Upper lobe of right lung (tissue), 1 donor: ENCODE measurements at regions not wholly inside any gene's neighbourhood (a gene's known extent, or its start where the extent isn't known, plus 50 kb on each side); places are given as distances from the start of the nearest gene placed in this dataset.

Experiments
- ATAC-seq: fragments of 200-7000 bp; cut with Tn5 transposase; one replicate; pipeline ENCODE4 v1.9.1; 2020; ENCODE audit warnings: mild to moderate bottlenecking, moderate library complexity
- DNase-seq: peaks from one replicate; pipeline ENCODE4 v3.0.0-alpha.2; 2020
- H3K27ac ChIP-seq: fragments of 200-600 bp; one replicate; pipeline ENCODE4 v1.8.0; 2022
- H3K27me3 ChIP-seq: fragments of 200-600 bp; one replicate; pipeline ENCODE4 v1.8.0; 2022; ENCODE audit warnings: mild to moderate bottlenecking
- H3K36me3 ChIP-seq: fragments of 200-600 bp; one replicate; pipeline ENCODE4 v1.8.0; 2022
- H3K4me1 ChIP-seq: fragments of 200-600 bp; one replicate; pipeline ENCODE4 v1.8.0; 2022
- H3K4me3 ChIP-seq: fragments of 200-600 bp; one replicate; pipeline ENCODE4 v1.8.0; 2022; ENCODE audit warnings: mild to moderate bottlenecking
- H3K9me3 ChIP-seq: fragments of 200-600 bp; one replicate; pipeline ENCODE4 v1.8.0; 2022
- CTCF ChIP-seq: fragments of 200-600 bp; IDR thresholded peaks from one replicate; pipeline ENCODE4 v1.8.0; 2022; ENCODE audit warnings: antibody characterized with exemption
- intact Hi-C: fragments of 100-400 bp; cut with DNase I; formaldehyde crosslinking; loops from one replicate; pipeline ENCODE4 v1.11.0; 2022
- donor health status: DM: no; HTN: yes; CAD: no; lungs with severe emphysema.

- peak; percentile 37 for ATAC-seq
- H3K27ac ChIP-seq, result no peak overlapping the region
- H3K27me3 ChIP-seq, result no peaks in the 10 kb centered on the region
- no peaks in the 10 kb centered on the region for H3K9me3 ChIP-seq
- intact Hi-C loops, result loop anchor here (10.0 kb wide), 1 partner anchor 183 kb away; no protein-coding TSS in a partner anchor
- no peak overlapping the region for H3K4me3 ChIP-seq
- no peak for TF ChIP-seq CTCF
- no peaks in the 10 kb centered on the region for H3K4me1 ChIP-seq
- H3K36me3 ChIP-seq, result no peaks in the 10 kb centered on the region
- no peak for DNase-seq
Measured at GRCh38 chr12:91357381-91357780, 174.8 kb upstream of the DCN start.

GRCh38 chr12:91356405-91356804 is 173.8 kb upstream of the DCN start:
- intact Hi-C loops, result loop anchor here (10.0 kb wide), 1 partner anchor 182 kb away; no protein-coding TSS in a partner anchor

GRCh38 chr12:91355150-91356006 is 172.8 kb upstream of the DCN start:
- peak; percentile 82 for TF ChIP-seq CTCF
- Histone ChIP-seq H3K4me1 (no peaks in the 10 kb centered on the region), H3K27me3 (no peaks in the 10 kb centered on the region), H3K9me3 (no peaks in the 10 kb centered on the region), H3K36me3 (no peaks in the 10 kb centered on the region), H3K27ac (no peak overlapping the region), H3K4me3 (no peak overlapping the region)
- peak; percentile 66 for DNase-seq
- intact Hi-C loops, result loop anchor here (10.0 kb wide), 1 partner anchor 181 kb away; no protein-coding TSS in a partner anchor
- ATAC-seq, result peak; percentile 95

More at GRCh38 chr12:91356405-91356804, 173.8 kb upstream of the DCN start:
- Histone ChIP-seq H3K4me1 (no peaks in the 10 kb centered on the region), H3K4me3 (no peak overlapping the region), H3K27ac (no peak overlapping the region), H3K27me3 (no peaks in the 10 kb centered on the region), H3K36me3 (no peaks in the 10 kb centered on the region), H3K9me3 (no peaks in the 10 kb centered on the region)
- TF ChIP-seq CTCF, result no peak
- ATAC-seq (no peak), DNase-seq (no peak)

GRCh38 chr12:91353266-91353665 is 170.6 kb upstream of the DCN start:
- Histone ChIP-seq H3K27me3 (no peaks in the 10 kb centered on the region), H3K9me3 (no peaks in the 10 kb centered on the region), H3K36me3 (no peaks in the 10 kb centered on the region), H3K4me1 (no peaks in the 10 kb centered on the region), H3K27ac (no peak overlapping the region), H3K4me3 (no peak overlapping the region)
- intact Hi-C loops, result loop anchor here (10.0 kb wide), 1 partner anchor 178 kb away; no protein-coding TSS in a partner anchor
- no peak for ATAC-seq
- TF ChIP-seq CTCF, result no peak
- DNase-seq, result no peak

GRCh38 chr12:91349476-91349875 is 166.9 kb upstream of the DCN start:
- TF ChIP-seq CTCF, result no peak
- Histone ChIP-seq H3K9me3 (no peaks in the 10 kb centered on the region), H3K4me3 (no peak overlapping the region), H3K27ac (no peak overlapping the region), H3K27me3 (no peaks in the 10 kb centered on the region), H3K36me3 (no peaks in the 10 kb centered on the region), H3K4me1 (no peaks in the 10 kb centered on the region)
- ATAC-seq, result no peak
- intact Hi-C loops, result no loop called here
- DNase-seq, result no peak
